H1 (cell line): ENCODE measurements at regions not wholly inside any gene's neighbourhood (a gene's known extent, or its start where the extent isn't known, plus 50 kb on each side); places are given as distances from the start of the nearest gene placed in this dataset.
A peak's percentile ranks its signal among the peaks of the same experiment; 100 is the strongest.

Experiments
- CTCF ChIA-PET: fragments of 300-600 bp; sonication (Branson Sonifier 250); formaldehyde crosslinking; loops from one replicate; lab custom pipeline; 2021; ENCODE audit not compliant: partially characterized antibody; lab: Charles Lee
- POLR2A ChIA-PET: fragments of 300-600 bp; sonication (Branson Sonifier 250); formaldehyde crosslinking; loops from one replicate; lab custom pipeline; 2021; ENCODE audit warnings: inconsistent platforms; ENCODE audit not compliant: partially characterized antibody; lab: Charles Lee
- DNase-seq, 2 experiments: peaks; one replicate each; pipeline versions ENCODE4 v3.0.0 to v3.0.0-alpha.2; 2010 to 2022; ENCODE audit warnings: low spot score in 2 of 2, low read depth in 1 of 2, mixed read lengths in 1 of 2
- FAIRE-seq: peaks from 2 replicates; lab custom pipeline; 2011; peaks lifted over from hg19 to GRCh38; lab: Jason Lieb, UNC
- H2AFZ ChIP-seq: 2 replicates; pipeline ENCODE4 v1.8.1; 2012; ENCODE audit warnings: low read length, inconsistent platforms
- H2AK5ac ChIP-seq: 2 replicates; pipeline ENCODE4 v1.6.1; 2013; ENCODE audit warnings: low read depth, low read length
- H2BK120ac ChIP-seq: replicated peaks from 2 replicates; pipeline ENCODE3; 2013; ENCODE audit warnings: low read depth, low read length, inconsistent platforms
- H2BK12ac ChIP-seq: 2 replicates; pipeline ENCODE4 v1.6.1; 2013; ENCODE audit warnings: low read depth, low read length
- H2BK15ac ChIP-seq: 2 replicates; pipeline ENCODE4 v1.6.1; 2013; ENCODE audit warnings: low read length
- H2BK20ac ChIP-seq: 2 replicates; pipeline ENCODE4 v1.6.1; 2013; ENCODE audit warnings: low read length
- H2BK5ac ChIP-seq: 2 replicates; pipeline ENCODE4 v1.6.1; 2013; ENCODE audit warnings: low read depth, low read length
- H3K14ac ChIP-seq: 2 replicates; pipeline ENCODE4 v1.6.1; 2013; ENCODE audit warnings: inconsistent platforms; ENCODE audit not compliant: insufficient read length
- H3K18ac ChIP-seq: 2 replicates; pipeline ENCODE4 v1.6.1; 2013; ENCODE audit warnings: low read length; ENCODE audit errors: extremely low read depth
- H3K23ac ChIP-seq: 2 replicates; pipeline ENCODE4 v1.6.1; 2013; ENCODE audit warnings: inconsistent platforms; ENCODE audit not compliant: insufficient read length
- H3K23me2 ChIP-seq: 2 replicates; pipeline ENCODE4 v1.6.1; 2013; ENCODE audit warnings: low read depth, low read length
- H3K27ac ChIP-seq: 2 replicates; pipeline ENCODE4 v1.6.1; 2011; ENCODE audit warnings: low read depth, low read length, inconsistent platforms
- H3K27me3 ChIP-seq, 4 experiments: replicated peaks in 1 of 4; 1 replicate in 1 of 4; 2 replicates in 3 of 4; pipeline versions ENCODE4 v1.6.1 to v1.8.1; 2011 to 2013; ENCODE audit warnings: low read length in 3 of 4, mild to moderate bottlenecking in 3 of 4, inconsistent platforms in 2 of 4, mixed read lengths in 2 of 4, moderate library complexity in 1 of 4; ENCODE audit not compliant: control insufficient read depth in 3 of 4, insufficient read depth in 3 of 4; ENCODE audit errors: extremely low read depth in 1 of 4
- H3K36me3 ChIP-seq, 4 experiments: 2 replicates each; pipeline versions ENCODE4 v1.6.1 to v1.8.1; 2011 to 2013; ENCODE audit warnings: mild to moderate bottlenecking in 4 of 4, low read length in 3 of 4, moderate library complexity in 2 of 4, control low read depth in 1 of 4, inconsistent platforms in 1 of 4; ENCODE audit not compliant: insufficient read depth in 4 of 4, control insufficient read depth in 2 of 4
- H3K4ac ChIP-seq: replicated peaks from 2 replicates; pipeline ENCODE3; 2013; ENCODE audit warnings: low read length, low read depth, mixed read lengths, inconsistent platforms; ENCODE audit not compliant: insufficient read length
- H3K4me1 ChIP-seq, 4 experiments: replicated peaks in 1 of 4; 1 replicate in 1 of 4; 2 replicates in 3 of 4; pipeline versions ENCODE4 v1.6.1 to v1.8.1; 2011 to 2013; ENCODE audit warnings: low read length in 3 of 4, inconsistent platforms in 2 of 4, mixed read lengths in 1 of 4; ENCODE audit not compliant: insufficient read depth in 4 of 4, control insufficient read depth in 3 of 4
- H3K4me2 ChIP-seq, 2 experiments: 2 replicates each; pipeline versions ENCODE4 v1.6.1 to v1.8.1; 2011 to 2013; ENCODE audit warnings: low read depth in 2 of 2, low read length in 2 of 2, control low read depth in 1 of 2, inconsistent platforms in 1 of 2, mild to moderate bottlenecking in 1 of 2; ENCODE audit not compliant: insufficient read depth in 1 of 2
- H3K4me3 ChIP-seq, 4 experiments: fragments of 200-600, 300-600 bp in 1 of 4; sonication (generic), shearing (Covaris generic), sonication (Bioruptor Twin) in 1 of 4; 2 replicates each; pipeline versions ENCODE4 v1.5.1 to v1.8.1; 2011 to 2016; ENCODE audit warnings: low read length in 4 of 4, low read depth in 3 of 4, control low read depth in 2 of 4, inconsistent platforms in 2 of 4, mild to moderate bottlenecking in 2 of 4, mixed read lengths in 1 of 4, moderate library complexity in 1 of 4; ENCODE audit not compliant: insufficient read depth in 2 of 4; ENCODE audit errors: extremely low read depth in 1 of 4
- H3K56ac ChIP-seq: replicated peaks from 2 replicates; pipeline ENCODE3; 2013; ENCODE audit warnings: low read depth, mild to moderate bottlenecking, mixed read lengths, low read length, inconsistent platforms; ENCODE audit not compliant: insufficient read length
- H3K79me1 ChIP-seq: 2 replicates; pipeline ENCODE4 v1.6.1; 2013; ENCODE audit warnings: low read depth, low read length, control low read depth
- H3K79me2 ChIP-seq, 2 experiments: 2 replicates each; pipeline versions ENCODE4 v1.6.1 to v1.8.1; 2012 to 2013; ENCODE audit warnings: low read length in 2 of 2, mild to moderate bottlenecking in 2 of 2, inconsistent platforms in 1 of 2; ENCODE audit not compliant: insufficient read depth in 2 of 2, control insufficient read depth in 1 of 2
- H3K9ac ChIP-seq, 4 experiments: replicated peaks in 1 of 4; 1 replicate in 1 of 4; 2 replicates in 3 of 4; pipeline versions ENCODE4 v1.6.1 to v1.8.1; 2011 to 2013; ENCODE audit warnings: low read depth in 3 of 4, low read length in 3 of 4, control low read depth in 2 of 4, mild to moderate bottlenecking in 2 of 4, moderate library complexity in 2 of 4, inconsistent platforms in 1 of 4; ENCODE audit errors: extremely low read depth in 1 of 4
- H3K9me3 ChIP-seq, 2 experiments: 2 replicates each; pipeline versions ENCODE4 v1.6.1 to v1.8.1; 2012 to 2013; ENCODE audit warnings: mild to moderate bottlenecking in 2 of 2, moderate library complexity in 2 of 2, control low read depth in 1 of 2, inconsistent platforms in 1 of 2, low read depth in 1 of 2, low read length in 1 of 2, mixed read lengths in 1 of 2; ENCODE audit not compliant: insufficient read depth in 2 of 2
- H4K20me1 ChIP-seq, 2 experiments: replicated peaks in 1 of 2; 2 replicates each; pipeline versions ENCODE3 to v1.8.1; 2011 to 2013; ENCODE audit warnings: inconsistent platforms in 2 of 2, low read length in 2 of 2, mild to moderate bottlenecking in 1 of 2; ENCODE audit not compliant: insufficient read depth in 2 of 2, control insufficient read depth in 1 of 2
- H4K5ac ChIP-seq: 2 replicates; pipeline ENCODE4 v1.6.1; 2013; ENCODE audit warnings: low read length, low read depth, mixed read lengths, inconsistent platforms; ENCODE audit not compliant: insufficient read length
- H4K8ac ChIP-seq: 2 replicates; pipeline ENCODE4 v1.8.0; 2013; ENCODE audit warnings: mild to moderate bottlenecking, moderate library complexity, low read length, inconsistent platforms; ENCODE audit not compliant: insufficient read depth; ENCODE audit errors: extremely low read depth
- H4K91ac ChIP-seq: replicated peaks from 2 replicates; pipeline ENCODE3; 2013; ENCODE audit warnings: low read length, mixed read lengths, inconsistent platforms; ENCODE audit not compliant: insufficient read length
- ATF2 ChIP-seq: IDR thresholded peaks from 2 replicates; pipeline ENCODE4 v1.6.1; 2012; ENCODE audit warnings: low read length, inconsistent platforms
- BACH1 ChIP-seq: IDR thresholded peaks from 2 replicates; pipeline ENCODE4 v1.6.1; 2012; ENCODE audit warnings: low read length, improper control_type of control experiment
- CBX8 ChIP-seq: fragments of 300-800, 300-1000 bp; sonication (generic); IDR thresholded peaks from 2 replicates; pipeline ENCODE4 v1.7.1; 2016; ENCODE audit warnings: low read depth, low read length, borderline replicate concordance
- CREB1 ChIP-seq: IDR thresholded peaks from 2 replicates; pipeline ENCODE4 v1.6.1; 2012; ENCODE audit warnings: inconsistent platforms
- EZH2 ChIP-seq: fragments of 200-600 bp; sonication (generic); IDR thresholded peaks from 2 replicates; pipeline ENCODE4 v1.7.1; 2012; ENCODE audit warnings: low read depth, mild to moderate bottlenecking, moderate library complexity, low read length, inconsistent platforms; ENCODE audit not compliant: severe bottlenecking
- KDM1A ChIP-seq: fragments of 200-600, 300-600 bp; sonication (generic); IDR thresholded peaks from 2 replicates; pipeline ENCODE4 v1.7.1; 2016; ENCODE audit warnings: mild to moderate bottlenecking, low read length, borderline replicate concordance
- KDM4A ChIP-seq: IDR thresholded peaks from one replicate; pipeline ENCODE4 v1.7.1; 2012; ENCODE audit warnings: low read depth, mild to moderate bottlenecking, moderate library complexity, low read length, inconsistent platforms; ENCODE audit not compliant: severe bottlenecking
- NANOG ChIP-seq: IDR thresholded peaks from 2 replicates; pipeline ENCODE4 v1.6.1; 2011; ENCODE audit warnings: low read length, low read depth, mild to moderate bottlenecking, inconsistent platforms; ENCODE audit not compliant: insufficient read depth, poor library complexity, severe bottlenecking
- POLR2A ChIP-seq, 2 experiments: IDR thresholded peaks; 1 replicate in 1 of 2; 2 replicates in 1 of 2; pipeline ENCODE4 v1.6.1; 2011; ENCODE audit warnings: low read depth in 2 of 2, low read length in 2 of 2, mild to moderate bottlenecking in 2 of 2; ENCODE audit errors: control extremely low read depth in 1 of 2
- POU5F1 ChIP-seq: IDR thresholded peaks from 2 replicates; pipeline ENCODE4 v1.6.1; 2011; ENCODE audit warnings: low read depth, mild to moderate bottlenecking, low read length, moderate library complexity
- RFX5 ChIP-seq: IDR thresholded peaks from 2 replicates; pipeline ENCODE4 v1.6.1; 2011; ENCODE audit warnings: low read depth, low read length, improper control_type of control experiment, borderline replicate concordance
- SUZ12 ChIP-seq: fragments of 200-600 bp; sonication (generic); IDR thresholded peaks from 2 replicates; pipeline ENCODE4 v1.6.1; 2012; ENCODE audit warnings: mild to moderate bottlenecking, inconsistent platforms, low read length, moderate library complexity, mixed read lengths
- TEAD4 ChIP-seq: IDR thresholded peaks from 2 replicates; pipeline ENCODE4 v1.6.1; 2012; ENCODE audit warnings: low read depth, low read length, inconsistent platforms, mixed read lengths
- ZNF274 ChIP-seq: IDR thresholded peaks from 2 replicates; pipeline ENCODE4 v1.7.0; 2012; ENCODE audit warnings: low read length, borderline replicate concordance; ENCODE audit errors: extremely low read depth
- WGBS, 2 experiments: shearing (Covaris generic) in 1 of 2; methylation state at CpG; one replicate each; pipeline versions ENCODE4 v1.1.6 to v1.1.7; 2013 to 2015; ENCODE audit warnings: low lambda C conversion rate in 2 of 2, mixed read lengths in 2 of 2, inconsistent platforms in 1 of 2, low coverage in 1 of 2, missing lambda C conversion rate in 1 of 2; ENCODE audit not compliant: insufficient replicate concordance in 2 of 2, insufficient coverage in 1 of 2, insufficient read length in 1 of 2; ENCODE audit errors: extremely low coverage in 1 of 2, missing lambda C conversion rate in 1 of 2; 5-methylcytosine and 5-hydroxymethylcytosine counted together

- no peak overlapping the region for H4K91ac ChIP-seq
- H3K56ac ChIP-seq, result no peak overlapping the region
- no peaks in the 10 kb centered on the region for H3K23me2 ChIP-seq
- no peak for FAIRE-seq
- H3K27me3 ChIP-seq, result no peaks in the 10 kb centered on the region
- H3K79me2 ChIP-seq, result no peaks in the 10 kb centered on the region
- H3K14ac ChIP-seq, result no peak overlapping the region
- POLR2A ChIA-PET, result no interaction called here
- no peak overlapping the region for H4K8ac ChIP-seq
- H2AFZ ChIP-seq, result 0 out of 2 replicates have a peak overlapping the region, but pooled peaks have one; percentile 55
- DNase-seq, result no peak
- H3K4me1 ChIP-seq, result peaks cover 0 to 3% (median 0%) of the 10 kb centered on the region in 4 experiments; a peak in 2 of 7 replicates
- H3K36me3 ChIP-seq, result no peaks in the 10 kb centered on the region
- no peak overlapping the region for H3K27ac ChIP-seq
- no peak overlapping the region for H2BK20ac ChIP-seq
- no peak overlapping the region; a peak in 1 of 4 replicates for H3K4me2 ChIP-seq
- H3K18ac ChIP-seq, result no peak overlapping the region
- no peaks in the 10 kb centered on the region for H4K20me1 ChIP-seq
- H4K5ac ChIP-seq, result no peak overlapping the region
- no peak overlapping the region for H3K23ac ChIP-seq
- no peak overlapping the region for H3K4me3 ChIP-seq
- no peak overlapping the region for H2BK15ac ChIP-seq
- H3K79me1 ChIP-seq, result no peaks in the 10 kb centered on the region
- H2BK5ac ChIP-seq, result no peak overlapping the region
- 100% methylated on average over 2 of the region's 2 CpGs; no CpG with 5 or more reads in 1 of the 2 experiments for WGBS, 2 experiments
- H3K9ac ChIP-seq, result no peak overlapping the region
- no peak overlapping the region for H2AK5ac ChIP-seq
- CTCF ChIA-PET, result interaction anchor here (1.0 to 1.1 kb wide), 2 partner anchors 8 to 29 kb away, joined by 3 to 4 read pairs; no protein-coding TSS in a partner anchor
- no peak overlapping the region for H2BK120ac ChIP-seq
- no peak overlapping the region for H3K4ac ChIP-seq
- H3K9me3 ChIP-seq, result no peaks in the 10 kb centered on the region
- H2BK12ac ChIP-seq, result no peak overlapping the region
- TF ChIP-seq BACH1 (no peak), KDM1A (no peak), NANOG (no peak), TEAD4 (no peak), POLR2A (IDR thresholded peaks at IDR 0.05; ENCODE audit: control extremely low read depth in 1 of 2, low read depth in 2 of 2, low read length in 2 of 2) (no peak), CREB1 (no peak), ATF2 (no peak), RFX5 (no peak), CBX8 (no peak), KDM4A (no peak), POU5F1 (no peak), ZNF274 (no peak), SUZ12 (no peak), EZH2 (no peak)
Observed at GRCh38 chr13:64438084-64438483, 2792.1 kb downstream of the PCDH9 start.
